EL (cell line): ENCODE measurements at regions not wholly inside any gene's neighbourhood (a gene's known extent, or its start where the extent isn't known, plus 50 kb on each side); places are given as distances from the start of the nearest gene placed in this dataset.
"Not testable (repeated sequence)": the region's sequence is repeated elsewhere in the genome, so short reads cannot be mapped to it uniquely, and the experiment has no call there.

Experiments used
- DNase-seq: peaks from one replicate; pipeline ENCODE4 v3.0.0-alpha.2; 2016

DNA sequence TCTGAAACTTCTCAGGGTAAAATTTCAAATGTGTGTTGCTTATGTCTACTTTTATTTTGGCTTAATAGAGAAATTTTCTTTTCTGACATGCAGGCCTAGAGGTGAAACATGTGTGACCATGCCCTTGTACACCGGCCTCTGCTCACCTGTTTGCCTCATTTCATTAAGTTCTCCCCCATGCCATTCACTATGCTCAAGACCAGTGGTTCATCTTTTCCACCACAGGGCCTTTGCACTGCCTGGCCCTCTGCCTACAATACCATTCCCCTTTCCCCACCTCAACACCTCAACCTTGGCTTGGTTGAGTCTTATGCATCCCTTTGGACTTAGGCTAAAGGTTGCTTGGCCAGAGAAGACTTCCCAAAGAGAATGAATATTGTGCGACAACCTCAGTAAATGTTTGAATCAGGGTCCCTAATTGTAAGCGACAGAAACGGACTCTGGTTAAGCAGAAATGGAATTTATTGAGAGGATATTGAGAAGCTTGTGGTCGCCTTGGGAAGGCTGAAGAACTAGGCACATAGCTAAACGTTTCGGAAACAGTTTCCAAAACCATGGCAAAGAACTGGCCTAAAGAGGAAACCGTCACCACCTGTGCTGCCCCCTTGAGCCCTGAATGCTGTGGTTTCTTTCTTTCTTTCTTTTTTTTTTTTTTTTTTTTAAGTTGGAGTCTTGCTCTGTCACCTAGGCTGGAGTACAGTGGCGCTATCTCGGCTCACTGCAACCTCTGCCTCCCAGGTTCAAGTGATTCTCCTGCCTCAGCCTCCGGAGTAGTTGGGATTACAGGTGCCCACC, 152.2 kb downstream of the SOX4 start:
- no peak for DNase-seq

GRCh38 chr6:21747441-21747840, 153.9 kb downstream of the SOX4 start:
- DNase-seq: no peak

DNA sequence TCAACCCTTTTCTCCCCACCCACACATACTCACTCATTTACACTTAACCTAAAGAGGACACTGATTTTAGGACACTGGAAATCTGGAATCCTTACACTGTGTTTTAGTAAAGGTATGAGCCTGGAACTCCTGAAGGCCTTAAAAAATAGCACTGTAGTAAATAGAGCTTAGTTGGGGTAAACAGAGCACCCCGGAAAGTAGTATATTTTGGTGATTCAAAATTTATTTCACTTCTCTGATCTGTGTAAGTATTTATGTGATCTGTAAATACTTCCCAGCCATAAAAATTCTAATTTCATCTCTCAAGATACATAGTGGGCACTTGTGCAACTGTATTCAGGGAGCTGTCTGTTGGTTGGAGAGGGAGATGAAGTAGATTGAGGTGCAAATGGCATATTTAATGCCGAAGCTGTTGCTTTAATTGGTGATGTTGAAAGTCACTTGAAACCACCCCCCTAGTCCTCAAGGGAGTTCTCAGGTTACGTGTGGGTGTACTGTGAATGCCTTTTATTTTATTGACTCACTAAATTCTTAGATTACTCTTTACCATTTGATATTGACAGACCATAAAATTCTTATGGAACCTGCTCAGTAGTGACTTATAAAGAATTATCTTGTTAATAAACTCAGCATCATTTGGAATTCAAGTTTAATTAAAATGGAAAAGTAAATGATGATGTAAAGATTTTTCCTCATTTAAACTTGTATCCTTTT, 154.9 kb downstream of the SOX4 start:
- DNase-seq: peak; percentile 23

DNA sequence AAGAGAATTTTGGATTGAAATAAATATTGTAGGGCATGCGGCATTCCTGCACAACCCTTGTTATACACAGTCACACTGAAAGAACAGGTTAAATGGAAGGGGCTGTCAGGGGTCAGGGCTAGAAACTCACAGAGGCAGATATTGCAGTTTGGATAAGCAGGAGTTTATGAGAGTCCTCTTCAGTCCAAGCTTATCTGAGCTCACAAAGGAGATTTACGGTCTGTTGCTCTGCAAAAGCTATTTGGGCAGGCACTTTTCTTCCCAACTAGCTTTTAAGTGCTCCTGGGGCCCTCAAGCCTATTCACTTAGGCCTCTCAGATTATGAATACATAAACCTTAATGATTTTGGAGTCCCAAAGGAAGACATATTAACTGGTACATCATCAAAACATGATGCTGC, 156.2 kb downstream of the SOX4 start:
- no peak for DNase-seq

DNA sequence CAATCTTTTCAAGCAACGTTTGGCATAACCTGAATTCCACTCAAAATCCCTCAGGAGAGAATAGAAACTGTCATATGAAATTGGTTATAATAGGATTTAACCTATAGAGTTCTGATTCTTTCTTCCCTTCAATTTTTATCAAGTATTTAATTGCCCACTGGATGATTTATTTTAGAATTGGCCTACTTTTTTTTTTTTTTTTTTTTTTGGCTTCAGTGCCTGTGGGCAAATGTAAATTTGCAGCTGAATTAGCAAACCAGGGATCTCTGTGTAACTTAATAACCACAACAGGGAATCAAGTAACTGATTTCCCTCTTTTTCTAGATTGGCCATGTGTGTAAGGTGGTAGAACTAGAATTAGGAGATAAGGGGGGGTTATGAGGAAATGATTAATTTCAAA, 157.0 kb downstream of the SOX4 start:
- no peak for DNase-seq

DNA sequence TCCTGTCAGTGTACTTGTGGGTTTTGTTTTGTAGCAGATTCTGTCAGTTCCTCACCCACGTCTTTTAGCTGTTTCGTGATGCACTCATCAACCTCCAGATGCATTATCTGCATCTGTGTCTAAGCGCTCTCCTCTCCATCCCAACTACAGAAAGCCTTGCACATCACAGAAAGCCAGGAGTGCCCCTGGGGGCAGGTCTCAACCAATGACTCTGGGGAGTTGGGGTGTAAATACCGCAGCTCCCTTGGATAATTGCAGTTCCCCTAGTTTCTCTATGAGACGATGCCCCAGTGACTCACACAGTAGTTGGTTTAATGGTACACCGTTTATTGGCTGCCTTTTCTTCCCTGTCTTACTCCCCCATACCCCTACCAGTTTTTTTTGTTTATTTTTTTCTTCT, 158.1 kb downstream of the SOX4 start:
- DNase-seq: no peak

DNA sequence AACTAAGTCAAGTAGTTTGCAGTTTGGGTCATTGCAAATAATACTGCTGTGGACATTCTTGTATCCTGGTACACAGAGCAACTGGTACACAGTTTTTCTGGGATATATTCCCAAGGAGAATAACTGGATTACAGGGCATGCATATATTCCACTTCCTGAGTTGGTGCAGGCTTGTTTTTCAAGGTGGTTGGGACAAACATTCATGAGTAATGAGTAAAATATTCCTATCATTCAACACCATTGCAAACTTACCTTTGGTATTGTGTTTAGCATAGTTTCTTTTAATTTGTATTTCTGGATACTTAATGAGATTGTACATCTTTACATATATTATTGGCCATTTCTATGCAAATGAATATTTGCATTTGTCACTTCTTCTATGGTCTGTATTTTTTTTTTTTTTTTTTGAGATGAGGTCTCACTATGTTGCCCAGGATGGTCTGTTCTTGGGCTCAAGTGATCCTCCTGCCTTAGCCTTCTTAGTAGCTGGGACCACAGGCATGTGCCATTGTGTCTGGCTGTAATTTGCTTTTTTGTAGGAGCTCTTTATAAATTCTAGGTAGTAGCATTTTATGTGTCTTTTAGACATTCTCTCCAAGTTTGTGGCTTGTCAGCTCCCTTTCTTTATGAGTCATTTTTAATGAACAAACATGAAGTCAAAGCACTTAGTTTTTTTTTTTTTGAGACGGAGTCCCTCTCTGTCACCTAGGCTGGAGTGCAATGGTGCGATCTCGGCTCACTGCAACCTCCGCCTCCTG, 158.7 kb downstream of the SOX4 start:
- peak; percentile 25 for DNase-seq

DNA sequence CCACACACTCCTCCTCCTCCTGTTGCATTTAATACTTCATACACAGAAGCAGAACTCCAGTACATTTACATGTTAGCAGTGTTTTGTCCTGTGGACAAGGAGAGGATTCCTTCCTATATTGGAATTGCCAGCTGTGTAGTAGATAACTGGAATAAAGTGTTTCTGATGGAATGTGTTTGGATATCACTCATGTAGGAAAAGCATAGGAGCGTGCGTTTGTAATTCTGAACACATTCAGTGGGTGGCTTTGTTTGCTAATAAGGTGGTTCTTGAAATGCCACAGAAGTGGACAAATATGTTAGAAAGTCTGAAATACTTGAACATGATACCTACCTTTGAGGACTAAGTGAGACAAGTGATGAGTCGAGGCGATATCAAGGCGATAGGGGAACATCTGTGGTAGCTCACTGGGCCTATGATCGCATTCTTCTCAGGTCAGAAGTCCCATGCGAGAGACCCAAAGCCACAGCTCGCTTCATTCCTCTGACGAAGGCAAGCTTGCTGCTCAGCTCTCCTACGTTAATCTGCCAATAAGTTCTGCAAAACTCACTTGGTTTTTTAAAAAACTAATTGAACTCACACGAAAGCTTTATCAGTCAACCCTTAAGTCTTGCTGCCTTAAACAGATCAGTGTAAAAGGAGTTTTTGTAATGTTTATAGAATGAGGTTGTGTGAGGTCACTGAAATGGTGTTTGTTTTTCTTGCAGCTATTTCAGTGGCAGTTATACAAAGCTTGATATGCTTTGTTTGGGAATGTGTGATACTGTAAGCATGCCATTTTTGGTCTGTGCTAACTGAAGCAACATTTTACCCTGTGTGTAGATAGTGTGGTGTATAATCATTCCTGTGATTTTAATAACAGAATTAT, 159.9 kb downstream of the SOX4 start:
- DNase-seq: peak; percentile 57

DNA sequence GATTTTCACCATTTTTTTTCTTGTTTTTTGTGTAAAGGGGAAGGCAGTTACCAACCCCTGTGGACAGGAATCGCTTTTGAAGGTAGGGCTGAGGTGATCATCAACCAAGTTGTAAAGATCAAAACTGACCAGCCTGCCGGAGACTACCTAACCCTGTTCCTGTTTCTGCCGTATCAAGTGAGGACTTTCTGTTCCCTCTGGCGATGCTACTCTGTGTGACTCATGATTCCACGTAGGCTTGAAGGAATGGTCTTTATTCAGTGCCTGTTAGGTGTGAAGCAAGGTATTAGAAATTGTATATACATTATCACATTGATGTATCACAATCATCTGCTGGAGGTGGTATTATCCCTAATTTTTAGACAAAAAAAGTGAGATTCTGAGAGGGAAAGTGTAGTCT, 161.3 kb downstream of the SOX4 start:
- peak; percentile 66 for DNase-seq

DNA sequence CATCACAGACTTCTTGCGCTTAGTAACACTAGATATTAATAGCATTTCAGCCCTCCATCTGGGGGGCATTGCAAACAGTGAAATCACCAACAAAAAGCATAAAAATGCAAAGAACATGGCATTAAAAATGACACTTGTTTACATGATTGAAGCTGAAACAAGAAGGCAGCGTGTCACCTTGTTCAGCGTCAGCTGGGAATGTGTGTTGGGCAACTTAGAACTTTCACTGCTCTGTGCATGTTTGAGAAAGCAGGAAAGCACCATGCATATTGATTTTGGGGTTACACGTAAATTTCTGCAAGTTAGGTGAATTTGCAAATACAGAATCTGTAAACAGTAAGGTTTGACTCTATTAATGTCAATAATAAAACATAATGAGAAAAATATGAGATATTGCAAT, 162.9 kb downstream of the SOX4 start:
- no peak for DNase-seq

- DNase-seq: not testable (repeated sequence)
Measured at GRCh38 chr6:21757392-21757791, 163.8 kb downstream of the SOX4 start.

- DNase-seq: no peak
Measured at GRCh38 chr6:21759721-21760120, 166.2 kb downstream of the SOX4 start.

- DNase-seq: not testable (repeated sequence)
Measured at GRCh38 chr6:21761053-21761730, 167.6 kb downstream of the SOX4 start.

- no peak for DNase-seq
Measured at GRCh38 chr6:21764989-21765388, 171.4 kb downstream of the SOX4 start.

DNA sequence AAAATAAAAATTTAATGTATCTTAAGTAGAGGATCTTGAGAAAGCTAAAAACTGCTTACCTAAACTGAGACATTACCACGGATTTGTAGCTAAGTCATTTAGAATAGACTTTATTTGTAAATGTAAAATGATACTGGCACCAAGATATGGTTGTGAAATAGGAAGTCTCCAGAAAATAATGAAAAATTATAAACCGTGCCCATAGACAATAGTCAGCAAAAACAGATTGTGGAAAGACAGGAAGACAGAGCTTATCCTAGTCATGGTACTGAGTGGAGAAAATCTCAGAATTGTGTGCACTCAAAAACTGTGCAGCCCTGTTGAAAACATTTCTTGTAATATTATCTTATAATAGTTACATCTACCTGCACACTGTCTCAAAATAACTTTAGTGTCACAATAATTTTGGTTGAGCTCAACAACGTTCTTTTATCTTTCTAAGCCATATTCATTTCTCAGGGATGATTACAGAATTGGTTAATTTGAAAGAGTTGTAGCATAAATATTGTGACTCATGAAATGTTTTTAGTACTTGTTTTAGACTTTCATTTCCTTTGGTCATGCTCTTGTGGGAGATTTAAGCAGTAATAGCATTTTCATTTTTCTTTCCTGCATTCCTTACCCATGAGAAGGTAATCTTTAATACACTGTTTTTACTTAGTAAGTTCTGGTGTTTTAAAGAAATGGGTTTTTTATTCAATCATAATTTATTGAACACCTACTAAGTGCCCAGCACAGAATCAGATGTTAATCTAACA, 174.5 kb downstream of the SOX4 start:
- DNase-seq: peak; percentile 69

DNA sequence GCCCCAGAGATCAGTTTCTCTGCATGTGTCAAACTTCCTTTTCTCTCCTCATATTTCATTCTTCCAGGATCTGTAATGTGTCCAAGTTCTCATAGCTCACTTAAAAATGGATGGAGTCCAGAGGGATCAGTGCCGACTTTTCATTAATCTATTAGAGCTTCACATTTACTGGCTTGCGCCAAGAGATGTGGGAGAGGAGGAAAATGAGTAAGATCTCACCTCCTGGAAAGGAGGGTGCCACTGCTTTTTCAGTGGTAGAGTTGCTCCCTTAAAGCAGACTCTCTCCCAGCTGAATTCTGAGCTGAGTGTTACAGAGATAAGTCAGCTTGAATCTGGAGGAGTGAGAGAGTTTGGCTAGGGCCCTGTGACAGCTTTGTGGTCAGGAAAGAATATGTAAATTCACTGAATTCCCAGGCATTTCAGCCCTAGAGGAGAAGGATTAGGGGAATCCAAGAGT, 175.9 kb downstream of the SOX4 start:
- peak; percentile 88 for DNase-seq

GRCh38 chr6:21769968-21770367, 176.4 kb downstream of the SOX4 start:
- no peak for DNase-seq

- no peak for DNase-seq
Measured at GRCh38 chr6:21771626-21772320, 178.2 kb downstream of the SOX4 start.

GRCh38 chr6:21772477-21772876, 178.9 kb downstream of the SOX4 start:
- no peak for DNase-seq

- no peak for DNase-seq
Measured at GRCh38 chr6:21772884-21773575, 179.5 kb downstream of the SOX4 start.
